HG02852 (cell line): ENCODE measurements at regions not wholly inside any gene's neighbourhood (a gene's known extent, or its start where the extent isn't known, plus 50 kb on each side); places are given as distances from the start of the nearest gene placed in this dataset.
A peak's percentile ranks its signal among the peaks of the same experiment; 100 is the strongest.
"Not testable (repeated sequence)": the region's sequence is repeated elsewhere in the genome, so short reads cannot be mapped to it uniquely, and the experiment has no call there.

Source experiments
- ATAC-seq: cut with Tn5 transposase; IDR thresholded peaks from one replicate; pipeline ENCODE4 v1.9.1; 2021; ENCODE audit warnings: mild to moderate bottlenecking, moderate library complexity; ENCODE audit not compliant: unreplicated experiment

GRCh38 chr12:58301730-58302122 is 360.4 kb downstream of the ATP23 start:
- no peak for ATAC-seq

- ATAC-seq, result no peak
Measured at GRCh38 chr12:58302487-58303011, 361.2 kb downstream of the ATP23 start.

GRCh38 chr12:58306266-58307000 is 365.1 kb downstream of the ATP23 start:
- no peak for ATAC-seq

GRCh38 chr12:58309806-58310205 is 368.4 kb downstream of the ATP23 start:
- ATAC-seq, result no peak

GRCh38 chr12:58310368-58310767 is 369.0 kb downstream of the ATP23 start:
- no peak for ATAC-seq

GRCh38 chr12:58310809-58311622 is 369.6 kb downstream of the ATP23 start:
- ATAC-seq, result peak; percentile 64

- no peak for ATAC-seq
Measured at GRCh38 chr12:58313091-58313855, 371.9 kb downstream of the ATP23 start.

GRCh38 chr12:58314610-58315009 is 373.2 kb downstream of the ATP23 start:
- ATAC-seq, result no peak

GRCh38 chr12:58316926-58317325 is 375.6 kb downstream of the ATP23 start:
- no peak for ATAC-seq

GRCh38 chr12:58321414-58321813 is 380.0 kb downstream of the ATP23 start:
- ATAC-seq, result peak; percentile 79

- ATAC-seq, result no peak
Measured at GRCh38 chr12:58323676-58324075, 382.3 kb downstream of the ATP23 start.

GRCh38 chr12:58325561-58325960 is 384.2 kb downstream of the ATP23 start:
- no peak for ATAC-seq

GRCh38 chr12:58326534-58326933 is 385.2 kb downstream of the ATP23 start:
- no peak for ATAC-seq

- ATAC-seq, result not testable (repeated sequence)
Measured at GRCh38 chr12:58336581-58337242, 395.3 kb downstream of the ATP23 start.

- not testable (repeated sequence) for ATAC-seq
Measured at GRCh38 chr12:58337539-58337938, 396.2 kb downstream of the ATP23 start.

GRCh38 chr12:58341791-58342190 is 400.4 kb downstream of the ATP23 start:
- no peak for ATAC-seq

GRCh38 chr12:58342736-58343135 is 401.4 kb downstream of the ATP23 start:
- no peak for ATAC-seq

- peak; percentile 73 for ATAC-seq
Measured at GRCh38 chr12:58346032-58346632, 404.8 kb downstream of the ATP23 start.

- no peak for ATAC-seq
Measured at GRCh38 chr12:58347188-58347587, 405.8 kb downstream of the ATP23 start.

- no peak for ATAC-seq
Measured at GRCh38 chr12:58347691-58348090, 406.3 kb downstream of the ATP23 start.
